A549 (cell line): ENCODE measurements at regions not wholly inside any gene's neighbourhood (a gene's known extent, or its start where the extent isn't known, plus 50 kb on each side); places are given as distances from the start of the nearest gene placed in this dataset.

ENCODE experiments used
- ATOH8 ChIP-seq: fragments of 250-450 bp; sonication (Bioruptor Pico); IDR thresholded peaks from 2 replicates; pipeline ENCODE4 v1.5.0; 2020; ENCODE audit warnings: low read depth, mild to moderate bottlenecking, moderate library complexity
- CBX8 ChIP-seq: fragments of 200-600 bp; sonication (generic); IDR thresholded peaks from 2 replicates; pipeline ENCODE4 v1.6.1; 2016
- CTCF ChIP-seq: fragments of >200 bp; sonication (Bioruptor Twin); formaldehyde crosslinking; IDR thresholded peaks from 3 replicates; pipeline ENCODE4 v1.5.1; 2016
- ESRRA ChIP-seq: fragments of 150-350 bp; IDR thresholded peaks from 2 replicates; pipeline ENCODE4 v1.6.1; 2014; ENCODE audit warnings: mild to moderate bottlenecking, low read length, borderline replicate concordance
- FOXS1 ChIP-seq: fragments of 250-450 bp; sonication (Bioruptor Pico); IDR thresholded peaks from 2 replicates; pipeline ENCODE4 v1.5.0; 2020; ENCODE audit warnings: mild to moderate bottlenecking, moderate library complexity
- HOXA7 ChIP-seq: fragments of 250-450 bp; sonication (Bioruptor Pico); IDR thresholded peaks from 2 replicates; pipeline ENCODE4 v1.5.0; 2020; ENCODE audit warnings: mild to moderate bottlenecking, moderate library complexity
- JUN ChIP-seq, 2 experiments: fragments of >200 bp; sonication (Bioruptor Twin); formaldehyde crosslinking; IDR thresholded peaks; 2 replicates in 1 of 2; 3 replicates in 1 of 2; pipeline ENCODE4 v1.6.1; 2016 to 2017
- MAFK ChIP-seq: fragments of 450-650 bp; IDR thresholded peaks from 2 replicates; pipeline ENCODE4 v1.6.1; 2014; ENCODE audit not compliant: partially characterized antibody
- MAX ChIP-seq: IDR thresholded peaks from 2 replicates; pipeline ENCODE4 v1.6.1; 2012
- NPAS2 ChIP-seq: fragments of 250-450 bp; sonication (Bioruptor Pico); IDR thresholded peaks from 2 replicates; pipeline ENCODE4 v1.8.0; 2022; ENCODE audit warnings: mild to moderate bottlenecking, moderate library complexity, borderline replicate concordance
- RAD21 ChIP-seq, 2 experiments: fragments of >200 bp in 1 of 2; sonication (Bioruptor Twin) in 1 of 2; formaldehyde crosslinking in 1 of 2; IDR thresholded peaks in 1 of 2; conservative IDR thresholded peaks in 1 of 2; 2 replicates in 1 of 2; 3 replicates in 1 of 2; pipeline ENCODE4 v1.6.1; 2012 to 2018; ENCODE audit warnings: inconsistent platforms in 1 of 2
- REST ChIP-seq: fragments of 200-600 bp; sonication (generic); IDR thresholded peaks from 2 replicates; pipeline ENCODE4 v1.6.1; 2016; ENCODE audit warnings: antibody characterized with exemption, mild to moderate bottlenecking, moderate library complexity
- USF2 ChIP-seq: fragments of 450-650 bp; IDR thresholded peaks from 2 replicates; pipeline ENCODE4 v1.6.1; 2014; ENCODE audit warnings: antibody characterized with exemption

GRCh38 chr5:51990661-51991180 is 607.5 kb downstream of the ISL1 start:
- TF ChIP-seq CBX8 (no peak), CTCF (no peak), ESRRA (no peak), MAFK (no peak), ATOH8 (CRISPR knock-in tag) (no peak), USF2 (no peak), NPAS2 (CRISPR knock-in tag) (no peak), JUN (IDR thresholded peaks at IDR 0.05) (no peak), FOXS1 (no peak), MAX (no peak), HOXA7 (CRISPR knock-in tag) (no peak), RAD21 (conservative IDR thresholded peaks at IDR 0.05 in 1 of 2, IDR thresholded peaks at IDR 0.05 in 1 of 2) (no peak), REST (no peak)
